ENCODE measurements at regions not wholly inside any gene's neighbourhood (a gene's known extent, or its start where the extent isn't known, plus 50 kb on each side); places are given as distances from the start of the nearest gene placed in this dataset.

GRCh38 chr4:58606303-58606702, 1496.1 kb upstream of the IGFBP7 start:
- Histone ChIP-seq H3K9me3 (ENCODE audit: control insufficient read depth, insufficient read depth, low read depth, low read length) (no peaks in the 10 kb centered on the region), H3K36me3 (ENCODE audit: control insufficient read depth in 2 of 2, insufficient read depth in 1 of 2, low read length in 2 of 2) (no peaks in the 10 kb centered on the region), H3K4me1 (ENCODE audit: control insufficient read depth, insufficient read depth, low read length) (no peaks in the 10 kb centered on the region), H3K4me3 (ENCODE audit: low read depth, low read length) (no peak overlapping the region), H3K27ac (ENCODE audit: extremely low read depth, low read depth, low read length) (no peak overlapping the region)
- CTCF ChIA-PET, result no interaction called here
- POLR2A ChIA-PET, result no interaction called here
- no peak for TF ChIP-seq ZFP41 (tag by site-specific recombination; IDR thresholded peaks at IDR 0.05; ENCODE audit: borderline replicate concordance)
- no peak for TF ChIP-seq HOXA7 (CRISPR knock-in tag; IDR thresholded peaks at IDR 0.05; ENCODE audit: borderline replicate concordance)
- no peak for TF ChIP-seq ZNF221 (tag by site-specific recombination; IDR thresholded peaks at IDR 0.05; ENCODE audit: borderline replicate concordance)
- no peak for TF ChIP-seq ZNF140 (tag by site-specific recombination; IDR thresholded peaks at IDR 0.05)
- no peak for TF ChIP-seq ZNF629 (tag by site-specific recombination; IDR thresholded peaks at IDR 0.05)
- no peak for TF ChIP-seq ZNF645 (tag by site-specific recombination; IDR thresholded peaks at IDR 0.05)
- no peak for TF ChIP-seq HOXD13 (CRISPR knock-in tag; IDR thresholded peaks at IDR 0.05; ENCODE audit: borderline replicate concordance)
- no peak for TF ChIP-seq GLIS1 (tag by site-specific recombination; IDR thresholded peaks at IDR 0.05)
- TF ChIP-seq INSM2 (tag by site-specific recombination; IDR thresholded peaks at IDR 0.05), result no peak

- no peaks in the 10 kb centered on the region for H3K36me3 ChIP-seq (ENCODE audit: control insufficient read depth in 2 of 2, insufficient read depth in 1 of 2, low read length in 2 of 2)
- no peaks in the 10 kb centered on the region for H3K4me1 ChIP-seq (ENCODE audit: control insufficient read depth, insufficient read depth, low read length)
- TF ChIP-seq, protein P1, sequence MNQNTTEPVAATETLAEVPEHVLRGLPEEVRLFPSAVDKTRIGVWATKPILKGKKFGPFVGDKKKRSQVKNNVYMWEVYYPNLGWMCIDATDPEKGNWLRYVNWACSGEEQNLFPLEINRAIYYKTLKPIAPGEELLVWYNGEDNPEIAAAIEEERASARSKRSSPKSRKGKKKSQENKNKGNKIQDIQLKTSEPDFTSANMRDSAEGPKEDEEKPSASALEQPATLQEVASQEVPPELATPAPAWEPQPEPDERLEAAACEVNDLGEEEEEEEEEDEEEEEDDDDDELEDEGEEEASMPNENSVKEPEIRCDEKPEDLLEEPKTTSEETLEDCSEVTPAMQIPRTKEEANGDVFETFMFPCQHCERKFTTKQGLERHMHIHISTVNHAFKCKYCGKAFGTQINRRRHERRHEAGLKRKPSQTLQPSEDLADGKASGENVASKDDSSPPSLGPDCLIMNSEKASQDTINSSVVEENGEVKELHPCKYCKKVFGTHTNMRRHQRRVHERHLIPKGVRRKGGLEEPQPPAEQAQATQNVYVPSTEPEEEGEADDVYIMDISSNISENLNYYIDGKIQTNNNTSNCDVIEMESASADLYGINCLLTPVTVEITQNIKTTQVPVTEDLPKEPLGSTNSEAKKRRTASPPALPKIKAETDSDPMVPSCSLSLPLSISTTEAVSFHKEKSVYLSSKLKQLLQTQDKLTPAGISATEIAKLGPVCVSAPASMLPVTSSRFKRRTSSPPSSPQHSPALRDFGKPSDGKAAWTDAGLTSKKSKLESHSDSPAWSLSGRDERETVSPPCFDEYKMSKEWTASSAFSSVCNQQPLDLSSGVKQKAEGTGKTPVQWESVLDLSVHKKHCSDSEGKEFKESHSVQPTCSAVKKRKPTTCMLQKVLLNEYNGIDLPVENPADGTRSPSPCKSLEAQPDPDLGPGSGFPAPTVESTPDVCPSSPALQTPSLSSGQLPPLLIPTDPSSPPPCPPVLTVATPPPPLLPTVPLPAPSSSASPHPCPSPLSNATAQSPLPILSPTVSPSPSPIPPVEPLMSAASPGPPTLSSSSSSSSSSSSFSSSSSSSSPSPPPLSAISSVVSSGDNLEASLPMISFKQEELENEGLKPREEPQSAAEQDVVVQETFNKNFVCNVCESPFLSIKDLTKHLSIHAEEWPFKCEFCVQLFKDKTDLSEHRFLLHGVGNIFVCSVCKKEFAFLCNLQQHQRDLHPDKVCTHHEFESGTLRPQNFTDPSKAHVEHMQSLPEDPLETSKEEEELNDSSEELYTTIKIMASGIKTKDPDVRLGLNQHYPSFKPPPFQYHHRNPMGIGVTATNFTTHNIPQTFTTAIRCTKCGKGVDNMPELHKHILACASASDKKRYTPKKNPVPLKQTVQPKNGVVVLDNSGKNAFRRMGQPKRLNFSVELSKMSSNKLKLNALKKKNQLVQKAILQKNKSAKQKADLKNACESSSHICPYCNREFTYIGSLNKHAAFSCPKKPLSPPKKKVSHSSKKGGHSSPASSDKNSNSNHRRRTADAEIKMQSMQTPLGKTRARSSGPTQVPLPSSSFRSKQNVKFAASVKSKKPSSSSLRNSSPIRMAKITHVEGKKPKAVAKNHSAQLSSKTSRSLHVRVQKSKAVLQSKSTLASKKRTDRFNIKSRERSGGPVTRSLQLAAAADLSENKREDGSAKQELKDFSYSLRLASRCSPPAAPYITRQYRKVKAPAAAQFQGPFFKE (tag by site-specific recombination; IDR thresholded peaks at IDR 0.05; ENCODE audit: borderline replicate concordance), result no peak
- TF ChIP-seq ZNF555 (tag by site-specific recombination; conservative IDR thresholded peaks at IDR 0.05), result no peak
- TF ChIP-seq, protein P2, sequence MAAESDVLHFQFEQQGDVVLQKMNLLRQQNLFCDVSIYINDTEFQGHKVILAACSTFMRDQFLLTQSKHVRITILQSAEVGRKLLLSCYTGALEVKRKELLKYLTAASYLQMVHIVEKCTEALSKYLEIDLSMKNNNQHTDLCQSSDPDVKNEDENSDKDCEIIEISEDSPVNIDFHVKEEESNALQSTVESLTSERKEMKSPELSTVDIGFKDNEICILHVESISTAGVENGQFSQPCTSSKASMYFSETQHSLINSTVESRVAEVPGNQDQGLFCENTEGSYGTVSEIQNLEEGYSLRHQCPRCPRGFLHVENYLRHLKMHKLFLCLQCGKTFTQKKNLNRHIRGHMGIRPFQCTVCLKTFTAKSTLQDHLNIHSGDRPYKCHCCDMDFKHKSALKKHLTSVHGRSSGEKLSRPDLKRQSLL (tag by site-specific recombination; IDR thresholded peaks at IDR 0.05), result no peak
- no peak for TF ChIP-seq ZNF248 (tag by site-specific recombination; IDR thresholded peaks at IDR 0.05)
- no peak for TF ChIP-seq ZXDB (tag by site-specific recombination; IDR thresholded peaks at IDR 0.05)
- TF ChIP-seq, protein P3, sequence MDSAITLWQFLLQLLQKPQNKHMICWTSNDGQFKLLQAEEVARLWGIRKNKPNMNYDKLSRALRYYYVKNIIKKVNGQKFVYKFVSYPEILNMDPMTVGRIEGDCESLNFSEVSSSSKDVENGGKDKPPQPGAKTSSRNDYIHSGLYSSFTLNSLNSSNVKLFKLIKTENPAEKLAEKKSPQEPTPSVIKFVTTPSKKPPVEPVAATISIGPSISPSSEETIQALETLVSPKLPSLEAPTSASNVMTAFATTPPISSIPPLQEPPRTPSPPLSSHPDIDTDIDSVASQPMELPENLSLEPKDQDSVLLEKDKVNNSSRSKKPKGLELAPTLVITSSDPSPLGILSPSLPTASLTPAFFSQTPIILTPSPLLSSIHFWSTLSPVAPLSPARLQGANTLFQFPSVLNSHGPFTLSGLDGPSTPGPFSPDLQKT (IDR thresholded peaks at IDR 0.05; ENCODE audit: borderline replicate concordance, low read depth, low read length), result no peak
- TF ChIP-seq TRIM28 (IDR thresholded peaks at IDR 0.05; ENCODE audit: borderline replicate concordance, low read length), result no peak
- TF ChIP-seq RBAK (tag by site-specific recombination; IDR thresholded peaks at IDR 0.05), result no peak
- no peak for TF ChIP-seq ZNF2 (tag by site-specific recombination; IDR thresholded peaks at IDR 0.05)
- ChIA-PET CTCF (interaction anchor here (0.6 kb wide), 1 partner anchor 13 kb away, joined by 3 read pairs; no protein-coding TSS in a partner anchor), POLR2A (no interaction called here)
- H3K27ac ChIP-seq (ENCODE audit: extremely low read depth, low read depth, low read length), result no peak overlapping the region
- no peaks in the 10 kb centered on the region for H3K9me3 ChIP-seq (ENCODE audit: control insufficient read depth, insufficient read depth, low read depth, low read length)
- no peak overlapping the region for H3K4me3 ChIP-seq (ENCODE audit: low read depth, low read length)
These were observed 1493.8 kb upstream of the IGFBP7 start for GRCh38 chr4:58603951-58604350.
